A549 (cell line): ENCODE measurements at regions not wholly inside any gene's neighbourhood (a gene's known extent, or its start where the extent isn't known, plus 50 kb on each side); places are given as distances from the start of the nearest gene placed in this dataset.

ENCODE experiments used
- ATAC-seq, 2 experiments: fragments of 200-7000 bp in 1 of 2; fragments of >200 bp in 1 of 2; cut with Nextera tagmentation in 1 of 2; cut with Tn5 transposase in 1 of 2; 3 replicates each; pipeline versions ENCODE4 v1.8.0 to v1.9.1; 2018 to 2020; ENCODE audit warnings: mild to moderate bottlenecking in 1 of 2, moderate library complexity in 1 of 2
- CTCF ChIA-PET: fragments of 300-600 bp; sonication (Branson Sonifier 250); formaldehyde crosslinking; extraction: SDS; loops from one replicate; lab custom pipeline; 2021; ENCODE audit warnings: antibody characterized with exemption, inconsistent platforms; lab: Yijun Ruan, JAX
- POLR2A ChIA-PET: fragments of 350-600 bp; formaldehyde crosslinking; extraction: SDS; loops from one replicate; lab custom pipeline; 2021; ENCODE audit warnings: antibody characterized with exemption, inconsistent platforms; lab: Yijun Ruan, JAX
- DNase-seq, 2 experiments: peaks; one replicate each; pipeline versions ENCODE4 v3.0.0 to v3.0.0-alpha.2; 2011 to 2016; ENCODE audit warnings: low read depth in 1 of 2, low spot score in 1 of 2
- FAIRE-seq: peaks from 2 replicates; lab custom pipeline; 2011; peaks lifted over from hg19 to GRCh38; lab: Jason Lieb, UNC
- H3K27ac ChIP-seq, 2 experiments: fragments of >200 bp; sonication (Bioruptor Twin); formaldehyde crosslinking; 3 replicates each; pipeline ENCODE4 v1.5.1; 2016 to 2017
- H3K4me1 ChIP-seq: fragments of >200 bp; sonication (Bioruptor Twin); formaldehyde crosslinking; 3 replicates; pipeline ENCODE4 v1.6.1; 2016
- H3K4me2 ChIP-seq: fragments of >200 bp; sonication (Bioruptor Twin); formaldehyde crosslinking; 3 replicates; pipeline ENCODE4 v1.6.1; 2016
- H3K4me3 ChIP-seq: fragments of >200 bp; sonication (Bioruptor Twin); formaldehyde crosslinking; 3 replicates; pipeline ENCODE4 v1.5.1; 2016
- H3K9me3 ChIP-seq: fragments of >200 bp; sonication (Bioruptor Twin); formaldehyde crosslinking; 3 replicates; pipeline ENCODE4 v1.6.1; 2016
- CBX8 ChIP-seq: fragments of 200-600 bp; sonication (generic); IDR thresholded peaks from 2 replicates; pipeline ENCODE4 v1.6.1; 2016
- EP300 ChIP-seq, 2 experiments: fragments of >200 bp; sonication (Bioruptor Twin); formaldehyde crosslinking; IDR thresholded peaks; 2 replicates in 1 of 2; 3 replicates in 1 of 2; pipeline ENCODE4 v1.6.1; 2016 to 2017
- FOSB ChIP-seq: fragments of 250-450 bp; sonication (Bioruptor Pico); IDR thresholded peaks from 2 replicates; pipeline ENCODE4 v1.5.0; 2020; ENCODE audit warnings: mild to moderate bottlenecking, moderate library complexity
- FOXS1 ChIP-seq: fragments of 250-450 bp; sonication (Bioruptor Pico); IDR thresholded peaks from 2 replicates; pipeline ENCODE4 v1.5.0; 2020; ENCODE audit warnings: mild to moderate bottlenecking, moderate library complexity
- GATA3 ChIP-seq: IDR thresholded peaks from 2 replicates; pipeline ENCODE4 v1.6.1; 2012; ENCODE audit warnings: borderline replicate concordance
- HDAC2 ChIP-seq: fragments of 200-600 bp; sonication (generic); IDR thresholded peaks from 2 replicates; pipeline ENCODE4 v1.6.1; 2016
- HOXB13 ChIP-seq: fragments of 250-450 bp; sonication (Bioruptor Pico); IDR thresholded peaks from 2 replicates; pipeline ENCODE4 v1.5.0; 2020; ENCODE audit warnings: low read depth, mild to moderate bottlenecking, moderate library complexity
- HOXB5 ChIP-seq: fragments of 250-450 bp; sonication (Bioruptor Pico); IDR thresholded peaks from 2 replicates; pipeline ENCODE4 v1.5.0; 2020; ENCODE audit warnings: mild to moderate bottlenecking, moderate library complexity
- KDM5A ChIP-seq: fragments of 200-600 bp; sonication (generic); IDR thresholded peaks from 2 replicates; pipeline ENCODE4 v1.6.1; 2016; ENCODE audit warnings: antibody characterized with exemption, mild to moderate bottlenecking
- MAFK ChIP-seq: fragments of 450-650 bp; IDR thresholded peaks from 2 replicates; pipeline ENCODE4 v1.6.1; 2014; ENCODE audit not compliant: partially characterized antibody
- MAZ ChIP-seq: fragments of 150-350 bp; IDR thresholded peaks from 2 replicates; pipeline ENCODE4 v1.6.1; 2014; ENCODE audit warnings: antibody characterized with exemption, low read depth, low read length, borderline replicate concordance
- NPAS2 ChIP-seq: fragments of 250-450 bp; sonication (Bioruptor Pico); IDR thresholded peaks from 2 replicates; pipeline ENCODE4 v1.8.0; 2022; ENCODE audit warnings: mild to moderate bottlenecking, moderate library complexity, borderline replicate concordance
- NR3C1 ChIP-seq: fragments of >200 bp; sonication (Bioruptor Twin); formaldehyde crosslinking; IDR thresholded peaks from 3 replicates; pipeline ENCODE4 v1.6.1; 2017
- POLR2AphosphoS2 ChIP-seq: conservative IDR thresholded peaks from 2 replicates; pipeline ENCODE4 v1.6.1; 2012; ENCODE audit warnings: low read length, improper control_type of control experiment, inconsistent platforms
- RAD21 ChIP-seq, 2 experiments: fragments of >200 bp in 1 of 2; sonication (Bioruptor Twin) in 1 of 2; formaldehyde crosslinking in 1 of 2; IDR thresholded peaks in 1 of 2; conservative IDR thresholded peaks in 1 of 2; 2 replicates in 1 of 2; 3 replicates in 1 of 2; pipeline ENCODE4 v1.6.1; 2012 to 2018; ENCODE audit warnings: inconsistent platforms in 1 of 2
- SMC3 ChIP-seq: fragments of >200 bp; sonication (Bioruptor Twin); formaldehyde crosslinking; IDR thresholded peaks from 3 replicates; pipeline ENCODE4 v1.6.1; 2018; ENCODE audit warnings: inconsistent platforms
- TFCP2L1 ChIP-seq: fragments of 250-450 bp; sonication (Bioruptor Pico); IDR thresholded peaks from 2 replicates; pipeline ENCODE4 v1.5.0; 2021; ENCODE audit warnings: mild to moderate bottlenecking
- USF2 ChIP-seq: fragments of 450-650 bp; IDR thresholded peaks from 2 replicates; pipeline ENCODE4 v1.6.1; 2014; ENCODE audit warnings: antibody characterized with exemption
- ZFP36 ChIP-seq: fragments of 450-650 bp; IDR thresholded peaks from 2 replicates; pipeline ENCODE4 v1.6.1; 2014; ENCODE audit warnings: borderline replicate concordance; ENCODE audit not compliant: partially characterized antibody
- ZSCAN20 ChIP-seq: fragments of 250-450 bp; sonication (Bioruptor Pico); IDR thresholded peaks from 2 replicates; pipeline ENCODE4 v1.8.0; 2022; ENCODE audit warnings: mild to moderate bottlenecking, moderate library complexity
- WGBS: methylation state at CpG from one replicate; pipeline ENCODE4 v1.1.6; 2017; ENCODE audit errors: missing lambda C conversion rate; 5-methylcytosine and 5-hydroxymethylcytosine counted together
- TF ChIP-seq, protein P1 (sequence below): fragments of 250-450 bp; sonication (Bioruptor Pico); IDR thresholded peaks from 2 replicates; pipeline ENCODE4 v1.5.0; 2020; ENCODE audit warnings: low read depth, mild to moderate bottlenecking, moderate library complexity
- TF ChIP-seq, protein P2 (sequence below): fragments of 250-450 bp; sonication (Bioruptor Pico); IDR thresholded peaks from 2 replicates; pipeline ENCODE4 v1.5.0; 2021; ENCODE audit warnings: mild to moderate bottlenecking, moderate library complexity, borderline replicate concordance

- WGBS, result 1% methylated on average over 5 of the region's 5 CpGs
- no peak for TF ChIP-seq NPAS2 (CRISPR knock-in tag)
- TF ChIP-seq HOXB13 (CRISPR knock-in tag), result no peak
- TF ChIP-seq POLR2AphosphoS2, result no peak
- peak; percentile 15 for TF ChIP-seq MAFK
- TF ChIP-seq MAZ, result no peak
- TF ChIP-seq, all 56 proteins: peak for 1
- FAIRE-seq (no peak), DNase-seq (no peak), ATAC-seq (no peak)
- H3K4me1 ChIP-seq, result no peaks in the 10 kb centered on the region
- no peak overlapping the region for H3K4me2 ChIP-seq
- no peak overlapping the region for H3K27ac ChIP-seq
- H3K4me3 ChIP-seq, result no peak overlapping the region
- CTCF ChIA-PET, result interaction anchor here (1.5 to 1.9 kb wide), 2 partner anchors 228 to 263 kb away, joined by 4 to 6 read pairs; no protein-coding TSS in a partner anchor
- H3K9me3 ChIP-seq, result no peaks in the 10 kb centered on the region
- POLR2A ChIA-PET, result no interaction called here
Measured at GRCh38 chr10:80927419-80928078, 389.8 kb downstream of the SH2D4B start.

DNA sequence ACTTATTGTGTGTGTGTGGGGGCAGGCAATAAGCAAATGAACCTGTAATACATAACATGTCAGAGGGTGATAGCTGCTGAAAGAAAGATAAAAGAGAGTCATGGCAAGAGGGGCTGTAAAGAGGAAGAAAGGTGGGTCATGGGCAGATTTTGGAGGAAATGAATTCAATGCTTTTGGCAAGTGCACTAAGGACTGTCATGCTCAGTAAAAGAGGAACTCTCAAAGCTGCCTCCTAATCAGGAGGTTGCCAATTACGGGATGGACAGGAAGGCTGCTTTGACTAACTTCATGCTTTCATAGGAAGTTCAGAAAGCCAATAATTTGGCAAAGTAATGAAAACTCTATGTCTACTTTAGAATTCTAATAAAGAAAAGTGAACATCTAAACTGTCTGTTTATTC is 401.2 kb downstream of the SH2D4B start:
- CTCF ChIA-PET, result no interaction called here
- POLR2A ChIA-PET, result no interaction called here

GRCh38 chr10:80945264-80945880 is 407.7 kb downstream of the SH2D4B start:
- DNase-seq (peak in 1 of 2 experiments; percentile 4), FAIRE-seq (peak; percentile 32), ATAC-seq (peak; percentile 50 to 62; a peak in 2 of 6 replicates)
- 12% methylated on average over 1 of the region's 1 CpG for WGBS
- no peak overlapping the region for H3K4me2 ChIP-seq
- H3K4me1 ChIP-seq, result no peaks in the 10 kb centered on the region
- POLR2A ChIA-PET, result no interaction called here
- no peaks in the 10 kb centered on the region for H3K9me3 ChIP-seq
- CTCF ChIA-PET, result interaction anchor here (0.6 to 2.0 kb wide), 4 partner anchors 21 to 251 kb away, joined by 3 to 5 read pairs (median 3); no protein-coding TSS in a partner anchor
- H3K4me3 ChIP-seq, result no peak overlapping the region
- TF ChIP-seq RAD21 (conservative IDR thresholded peaks at IDR 0.05 in 1 of 2, IDR thresholded peaks at IDR 0.05 in 1 of 2) (peak in 1 of 2 experiments; percentile 26; a peak in 1 of 5 replicates), CBX8 (no peak), TFCP2L1 (CRISPR knock-in tag) (no peak), SMC3 (no peak)
- TF ChIP-seq, all 56 proteins: peak for 1
- H3K27ac ChIP-seq, result no peak overlapping the region

More for the DNA sequence above, 401.2 kb downstream of the SH2D4B start:
- FAIRE-seq (no peak), DNase-seq (no peak)
- no peak for TF ChIP-seq HDAC2
- TF ChIP-seq USF2, result no peak
- TF ChIP-seq GATA3, result no peak
- no peak for TF ChIP-seq RAD21 (conservative IDR thresholded peaks at IDR 0.05 in 1 of 2, IDR thresholded peaks at IDR 0.05 in 1 of 2)
- TF ChIP-seq NR3C1, result no peak
- no peak for TF ChIP-seq HOXB5
- TF ChIP-seq FOXS1, result no peak
- TF ChIP-seq MAZ, result no peak
- TF ChIP-seq EP300 (IDR thresholded peaks at IDR 0.05), result no peak
- no peak for TF ChIP-seq TFCP2L1 (CRISPR knock-in tag)
- TF ChIP-seq NPAS2 (CRISPR knock-in tag), result no peak
- TF ChIP-seq KDM5A, result no peak
- TF ChIP-seq ZSCAN20 (CRISPR knock-in tag), result no peak
- TF ChIP-seq FOSB, result no peak
- TF ChIP-seq, protein P1, sequence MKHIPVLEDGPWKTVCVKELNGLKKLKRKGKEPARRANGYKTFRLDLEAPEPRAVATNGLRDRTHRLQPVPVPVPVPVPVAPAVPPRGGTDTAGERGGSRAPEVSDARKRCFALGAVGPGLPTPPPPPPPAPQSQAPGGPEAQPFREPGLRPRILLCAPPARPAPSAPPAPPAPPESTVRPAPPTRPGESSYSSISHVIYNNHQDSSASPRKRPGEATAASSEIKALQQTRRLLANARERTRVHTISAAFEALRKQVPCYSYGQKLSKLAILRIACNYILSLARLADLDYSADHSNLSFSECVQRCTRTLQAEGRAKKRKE (CRISPR knock-in tag), result no peak
- TF ChIP-seq, protein P2, sequence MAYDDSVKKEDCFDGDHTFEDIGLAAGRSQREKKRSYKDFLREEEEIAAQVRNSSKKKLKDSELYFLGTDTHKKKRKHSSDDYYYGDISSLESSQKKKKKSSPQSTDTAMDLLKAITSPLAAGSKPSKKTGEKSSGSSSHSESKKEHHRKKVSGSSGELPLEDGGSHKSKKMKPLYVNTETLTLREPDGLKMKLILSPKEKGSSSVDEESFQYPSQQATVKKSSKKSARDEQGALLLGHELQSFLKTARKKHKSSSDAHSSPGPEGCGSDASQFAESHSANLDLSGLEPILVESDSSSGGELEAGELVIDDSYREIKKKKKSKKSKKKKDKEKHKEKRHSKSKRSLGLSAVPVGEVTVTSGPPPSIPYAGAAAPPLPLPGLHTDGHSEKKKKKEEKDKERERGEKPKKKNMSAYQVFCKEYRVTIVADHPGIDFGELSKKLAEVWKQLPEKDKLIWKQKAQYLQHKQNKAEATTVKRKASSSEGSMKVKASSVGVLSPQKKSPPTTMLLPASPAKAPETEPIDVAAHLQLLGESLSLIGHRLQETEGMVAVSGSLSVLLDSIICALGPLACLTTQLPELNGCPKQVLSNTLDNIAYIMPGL (CRISPR knock-in tag), result no peak
- TF ChIP-seq ZFP36, result no peak
- TF ChIP-seq, all 56 proteins: peak for 0
- Histone ChIP-seq H3K27ac (no peak overlapping the region), H3K4me2 (no peak overlapping the region), H3K9me3 (no peaks in the 10 kb centered on the region), H3K4me1 (no peaks in the 10 kb centered on the region), H3K4me3 (no peak overlapping the region)
- 9% methylated on average over 1 of the region's 1 CpG for WGBS
- ATAC-seq, result no peak
